ENCODE measurements at regions not wholly inside any gene's neighbourhood (a gene's known extent, or its start where the extent isn't known, plus 50 kb on each side); places are given as distances from the start of the nearest gene placed in this dataset.

- TF ChIP-seq FOXK2 (IDR thresholded peaks at IDR 0.05) (no peak), SP1 (IDR thresholded peaks at IDR 0.05) (no peak), LEF1 (IDR thresholded peaks at IDR 0.05; ENCODE audit: borderline replicate concordance) (no peak), HDGF (IDR thresholded peaks at IDR 0.05; ENCODE audit: borderline replicate concordance) (no peak), SUZ12 (IDR thresholded peaks at IDR 0.05) (no peak), BHLHE40 (IDR thresholded peaks at IDR 0.05; ENCODE audit: borderline replicate concordance) (no peak), TARDBP (IDR thresholded peaks at IDR 0.05) (no peak), ZNF384 (IDR thresholded peaks at IDR 0.05) (no peak), ELF4 (IDR thresholded peaks at IDR 0.05) (no peak), FOXA1 (IDR thresholded peaks at IDR 0.05) (no peak), FOXM1 (IDR thresholded peaks at IDR 0.05; ENCODE audit: borderline replicate concordance) (no peak), CTBP1 (IDR thresholded peaks at IDR 0.05; ENCODE audit: borderline replicate concordance) (no peak), L3MBTL2 (conservative IDR thresholded peaks at IDR 0.05) (no peak)
Measured at GRCh38 chr16:35733971-35734702, 2274.7 kb downstream of the TP53TG3F start.

Measured in HEK293T (cell line).